T-helper 2 cell treated with Interferon-gamma antibody and Interleukin-4, amounts not matched to agents 100 ng/mL and 5 ng/mL, for 36 hours (primary cell): ENCODE measurements at regions not wholly inside any gene's neighbourhood (a gene's known extent, or its start where the extent isn't known, plus 50 kb on each side); places are given as distances from the start of the nearest gene placed in this dataset.

Experiments
- intact Hi-C: fragments of 100-400 bp; cut with micrococcal nuclease; formaldehyde crosslinking; loops from one replicate; pipeline ENCODE4 v1.15.1; 2023

- intact Hi-C loops, result no loop called here
Measured at GRCh38 chr17:71361656-71362450, 759.0 kb upstream of the SOX9 start.

DNA sequence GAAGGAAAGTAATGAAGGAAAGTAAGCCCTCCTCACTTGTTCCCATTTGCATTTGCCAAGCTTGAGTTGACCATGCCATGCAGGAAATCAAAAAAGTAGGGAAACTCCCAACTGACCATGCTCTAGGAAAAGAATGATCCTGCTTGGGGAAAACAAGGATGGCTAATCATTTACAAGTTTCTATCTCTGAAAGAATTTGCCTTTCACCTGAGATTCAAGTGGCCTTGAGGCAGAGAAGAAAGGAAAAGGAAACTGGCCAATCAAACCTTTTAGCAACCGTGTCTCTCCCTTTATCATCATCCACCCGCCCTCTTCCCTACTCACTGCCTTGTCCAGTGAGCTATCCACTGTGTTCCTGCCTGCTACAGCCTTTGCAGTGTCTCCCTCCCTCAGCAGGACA, 757.2 kb upstream of the SOX9 start:
- intact Hi-C loops, result no loop called here

GRCh38 chr17:71371809-71372208, 749.0 kb upstream of the SOX9 start:
- intact Hi-C loops, result no loop called here

DNA sequence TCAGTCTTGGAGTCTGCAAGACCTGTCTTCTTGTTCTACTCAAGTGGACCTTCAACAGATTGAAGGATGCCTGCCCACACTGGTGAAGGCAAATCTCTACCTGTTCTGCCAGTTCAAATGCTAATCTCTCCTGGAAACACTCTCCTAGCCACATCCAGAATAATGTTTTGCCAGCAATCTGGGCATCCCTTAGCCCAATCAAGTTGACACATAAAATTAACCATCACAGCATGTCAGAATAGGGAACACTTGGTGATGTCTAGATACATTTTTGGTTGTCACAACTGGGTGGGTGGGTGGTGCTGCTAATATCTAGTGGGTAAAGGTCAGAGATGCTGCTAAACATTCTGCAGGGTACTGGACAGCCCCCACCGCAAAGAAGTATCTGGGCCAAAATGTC, 744.9 kb upstream of the SOX9 start:
- intact Hi-C loops, result no loop called here

GRCh38 chr17:71376933-71377332, 743.9 kb upstream of the SOX9 start:
- intact Hi-C loops, result no loop called here

GRCh38 chr17:71378036-71378435, 742.8 kb upstream of the SOX9 start:
- intact Hi-C loops, result no loop called here

- intact Hi-C loops, result no loop called here
Measured at GRCh38 chr17:71378741-71379140, 742.1 kb upstream of the SOX9 start.

DNA sequence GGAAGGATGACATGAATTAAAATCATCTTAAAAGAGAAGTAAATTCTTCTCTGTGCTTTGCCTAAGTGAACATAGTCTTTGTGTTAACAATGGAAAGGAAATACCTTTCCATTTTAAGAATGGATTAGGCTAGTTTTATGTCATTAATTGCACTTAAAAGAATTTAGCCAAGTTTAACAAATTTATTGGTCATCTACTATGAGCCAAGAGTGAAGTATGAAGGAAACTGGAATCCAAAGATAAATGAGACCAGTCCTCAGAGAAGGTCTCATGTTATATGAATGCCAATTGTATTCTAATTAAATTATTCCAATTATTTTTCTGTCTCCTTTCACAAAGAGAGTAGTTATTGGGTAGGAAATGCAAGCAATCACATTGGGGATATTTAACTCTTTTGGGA, 741.3 kb upstream of the SOX9 start:
- intact Hi-C loops, result no loop called here

- intact Hi-C loops, result no loop called here
Measured at GRCh38 chr17:71380535-71380934, 740.3 kb upstream of the SOX9 start.

DNA sequence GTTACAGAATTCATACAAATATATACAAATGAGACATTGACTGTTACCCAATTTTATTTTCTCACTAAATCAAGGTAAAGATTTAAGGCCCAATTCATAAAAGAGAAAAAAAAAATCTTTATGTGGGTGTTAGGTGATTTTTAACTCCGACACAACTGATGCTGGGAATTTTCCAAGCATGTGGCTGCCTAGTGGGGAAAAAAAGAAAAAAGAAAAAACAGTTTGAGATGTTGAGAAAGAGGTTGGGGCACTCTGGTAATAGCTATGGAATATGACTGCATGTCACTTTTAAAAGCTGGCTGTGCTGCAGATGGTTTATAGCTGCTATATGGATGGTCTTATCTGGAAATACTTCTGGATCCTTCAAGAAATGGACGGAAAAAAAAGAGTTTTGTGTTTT, 739.9 kb upstream of the SOX9 start:
- intact Hi-C loops, result no loop called here

GRCh38 chr17:71383091-71383490, 737.7 kb upstream of the SOX9 start:
- intact Hi-C loops, result no loop called here

DNA sequence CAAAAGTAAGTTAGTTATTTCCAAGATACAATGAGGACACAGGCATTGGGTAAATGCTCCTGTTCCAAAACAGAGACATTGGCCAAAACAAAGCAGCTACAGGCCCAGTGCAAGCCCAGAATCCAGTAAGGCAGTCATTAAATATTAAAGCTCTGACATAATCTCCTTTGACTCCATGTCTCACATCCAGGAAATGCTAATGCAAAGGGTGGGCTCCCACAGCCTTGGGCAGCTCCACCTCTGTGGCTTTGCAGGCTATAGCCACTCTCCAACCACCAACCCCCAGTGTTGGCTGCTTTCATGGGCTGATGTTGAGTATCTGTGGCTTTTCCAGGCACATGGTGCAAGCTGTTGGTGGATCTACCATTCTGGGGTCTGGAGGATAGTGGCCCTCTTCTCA, 733.4 kb upstream of the SOX9 start:
- intact Hi-C loops, result no loop called here

DNA sequence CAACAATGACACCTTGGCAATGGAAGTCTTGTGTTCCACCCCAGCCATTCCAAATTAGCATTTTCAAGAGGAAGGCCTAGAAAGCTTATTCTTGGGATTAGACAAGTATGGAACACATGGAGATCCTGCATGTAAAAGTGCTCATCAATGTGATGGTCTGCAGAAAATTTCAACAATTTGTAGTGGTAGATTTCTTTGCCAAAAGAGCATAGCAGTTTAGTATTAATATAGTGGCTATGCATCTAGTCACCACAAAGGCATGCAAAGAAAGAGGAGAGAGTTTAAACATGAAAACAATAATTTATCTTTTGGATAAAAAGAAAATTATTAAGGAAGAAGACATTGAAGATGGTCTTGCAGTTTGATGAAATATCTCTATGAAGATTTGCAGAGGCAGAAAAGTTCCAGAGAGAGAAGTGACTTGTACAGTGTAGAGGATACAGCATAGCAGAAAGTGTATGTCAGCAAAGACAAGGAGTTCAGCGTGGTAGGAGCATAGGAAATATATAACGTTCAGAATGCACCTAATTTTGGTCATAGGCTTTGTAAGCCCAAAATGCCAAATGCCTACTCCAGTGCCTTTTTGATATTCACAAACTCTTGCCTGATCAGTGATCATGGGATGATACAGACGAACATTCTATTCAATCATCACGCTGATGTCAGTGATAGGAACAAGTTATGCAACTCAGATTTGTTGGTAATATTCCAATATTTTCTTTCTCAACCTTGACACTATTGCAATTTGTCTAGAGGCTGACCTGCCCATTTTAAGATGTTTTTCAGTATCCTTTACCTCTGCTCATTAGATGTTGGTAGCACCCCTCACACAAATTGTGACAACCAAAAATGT, 727.9 kb upstream of the SOX9 start:
- intact Hi-C loops, result no loop called here

DNA sequence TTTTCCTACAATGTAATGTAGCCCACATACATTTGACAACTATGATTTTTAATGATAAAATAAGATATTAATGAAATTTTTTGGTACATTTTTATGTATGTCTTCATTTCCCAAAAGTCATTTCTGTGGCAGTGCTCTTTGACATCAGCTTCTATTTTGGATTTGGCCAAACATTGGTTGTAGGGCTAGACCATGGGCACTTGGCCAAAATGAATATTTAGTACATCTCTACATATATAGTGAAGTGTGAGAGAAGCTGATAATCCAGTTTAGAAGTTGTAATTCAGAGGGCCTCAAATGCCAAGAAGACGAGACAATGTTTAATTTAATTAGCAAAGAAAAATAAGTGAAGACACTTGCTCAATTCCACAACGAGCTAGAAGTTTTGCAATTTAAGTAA, 724.9 kb upstream of the SOX9 start:
- intact Hi-C loops, result no loop called here

GRCh38 chr17:71396711-71397110, 724.1 kb upstream of the SOX9 start:
- intact Hi-C loops, result no loop called here

DNA sequence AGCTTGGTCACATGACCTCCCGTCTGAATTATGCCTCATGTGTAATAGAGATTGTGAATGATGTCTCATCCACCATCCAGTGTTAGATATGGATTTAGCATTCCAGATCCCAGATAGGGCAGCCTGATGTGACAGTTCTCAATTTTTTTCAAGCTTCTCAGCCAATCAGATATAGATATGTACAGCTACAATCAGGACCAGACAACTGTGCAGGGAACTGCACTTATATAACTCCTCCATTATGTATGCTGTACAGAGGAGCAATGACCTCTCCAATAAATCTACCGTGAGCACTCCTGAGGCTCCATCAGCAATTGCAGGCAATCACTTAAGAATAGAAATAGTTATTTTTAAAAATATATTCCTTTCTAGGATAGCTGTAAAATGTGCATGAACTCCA, 722.8 kb upstream of the SOX9 start:
- intact Hi-C loops, result no loop called here

- intact Hi-C loops, result no loop called here
Measured at GRCh38 chr17:71398800-71399219, 722.0 kb upstream of the SOX9 start.

GRCh38 chr17:71399221-71399620, 721.6 kb upstream of the SOX9 start:
- intact Hi-C loops, result no loop called here

- intact Hi-C loops, result no loop called here
Measured at GRCh38 chr17:71399649-71400048, 721.2 kb upstream of the SOX9 start.

GRCh38 chr17:71402007-71402406, 718.8 kb upstream of the SOX9 start:
- intact Hi-C loops, result no loop called here

DNA sequence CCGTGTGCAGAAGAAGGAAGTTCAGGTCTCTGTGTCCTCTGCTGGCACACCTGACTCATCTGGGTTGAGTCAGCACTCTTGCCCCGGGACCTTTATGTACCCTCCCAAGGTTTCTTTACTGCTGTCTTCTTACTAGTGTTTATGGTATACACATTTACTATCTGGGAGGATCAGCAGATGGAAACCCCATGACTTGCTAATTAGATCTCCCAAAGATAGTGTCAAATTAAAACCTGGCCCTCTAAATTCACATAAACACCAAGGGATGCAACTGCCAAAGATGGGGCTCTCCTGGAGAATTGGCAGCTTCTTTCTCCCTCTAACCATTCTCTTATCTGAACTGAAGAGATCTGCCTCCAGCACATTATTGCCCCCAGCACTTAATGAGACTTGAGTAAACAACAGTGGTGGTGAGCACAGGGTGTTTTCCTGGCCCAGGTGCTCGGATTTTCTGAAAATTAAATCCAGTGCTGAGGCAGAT, 718.1 kb upstream of the SOX9 start:
- intact Hi-C loops, result no loop called here

DNA sequence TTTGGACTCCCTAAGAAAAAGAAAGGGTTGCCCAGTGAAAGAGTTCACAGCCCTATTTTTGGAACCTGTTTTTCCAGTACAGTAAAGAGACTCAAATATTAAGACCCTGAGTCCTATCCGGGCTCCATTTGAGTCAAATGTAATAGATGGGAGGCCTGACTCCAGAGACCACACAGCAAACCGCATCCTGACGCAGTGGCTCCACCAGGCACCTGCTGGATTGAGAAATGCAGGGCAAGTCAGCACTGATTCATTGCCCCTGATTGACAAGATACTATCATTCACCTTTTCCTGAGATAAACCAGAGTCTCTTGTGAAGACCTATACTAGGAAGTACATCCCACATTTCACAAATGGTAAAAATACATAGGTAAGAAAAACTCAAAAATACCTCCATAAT, 715.7 kb upstream of the SOX9 start:
- intact Hi-C loops, result no loop called here

DNA sequence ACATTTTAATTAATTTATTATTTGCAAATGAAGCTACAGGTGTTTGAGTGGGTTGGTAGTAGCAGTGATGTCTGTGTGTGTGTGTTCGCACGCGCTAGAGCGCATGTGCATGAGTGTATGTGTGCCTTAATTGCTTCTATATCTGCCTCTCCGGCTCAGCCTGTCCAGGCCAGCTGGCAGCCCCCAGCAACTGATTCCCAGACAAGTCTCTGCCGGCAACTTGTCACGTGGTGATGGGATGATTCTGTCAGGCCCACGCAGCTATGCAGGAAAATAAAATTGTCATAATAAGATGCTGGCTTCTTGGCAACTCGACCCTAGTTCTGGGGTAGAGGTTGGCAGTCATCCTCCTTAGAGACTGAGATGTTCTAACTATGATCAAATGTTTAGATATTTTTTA, 712.8 kb upstream of the SOX9 start:
- intact Hi-C loops, result no loop called here
